ENCODE measurements at regions not wholly inside any gene's neighbourhood (a gene's known extent, or its start where the extent isn't known, plus 50 kb on each side); places are given as distances from the start of the nearest gene placed in this dataset.

GRCh38 chr10:58019863-58020537, 247.7 kb downstream of the IPMK start:
- TF ChIP-seq CTCF (IDR thresholded peaks at IDR 0.05) (no peak), SIN3A (IDR thresholded peaks at IDR 0.05; ENCODE audit: borderline replicate concordance, insufficient read depth, low read depth, low read length) (no peak), POLR2AphosphoS5 (IDR thresholded peaks at IDR 0.05; ENCODE audit: low read depth, low read length) (no peak), REST (IDR thresholded peaks at IDR 0.05; ENCODE audit: insufficient read depth in 1 of 2, low read depth in 2 of 2, low read length in 1 of 2) (no peak)

Measured in Panc1 (cell line).